ENCODE measurements at regions not wholly inside any gene's neighbourhood (a gene's known extent, or its start where the extent isn't known, plus 50 kb on each side); places are given as distances from the start of the nearest gene placed in this dataset.
A peak's percentile ranks its signal among the peaks of the same experiment; 100 is the strongest.
"Not testable (repeated sequence)": the region's sequence is repeated elsewhere in the genome, so short reads cannot be mapped to it uniquely, and the experiment has no call there.

DNA sequence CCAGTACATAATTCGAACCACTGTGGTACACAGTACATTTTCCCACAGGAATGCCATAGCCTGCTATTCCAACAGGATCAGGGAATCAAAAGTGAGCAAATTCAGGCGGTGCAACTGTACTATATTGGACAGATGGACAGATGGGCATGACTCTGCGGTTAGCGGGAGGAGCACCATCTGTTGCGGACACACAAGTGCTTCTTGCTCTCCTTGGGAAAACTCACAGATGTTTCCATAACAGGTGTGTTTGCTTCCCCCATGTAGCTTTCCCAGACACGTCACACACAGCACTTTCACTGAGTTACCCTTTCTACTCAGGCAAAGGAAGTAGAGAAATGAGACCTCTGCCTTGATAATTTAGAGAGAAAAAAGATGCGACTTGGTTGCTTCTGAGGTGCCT lies 325.1 kb upstream of the THBS1 start:
- Mint-ChIP-seq H3K27ac (no peak overlapping the region), H3K36me3 (ENCODE audit: low read depth) (no peaks in the 10 kb centered on the region), H3K27me3 (peaks cover 21% of the 10 kb centered on the region), H3K4me1 (peaks cover 1% of the 10 kb centered on the region), H3K4me3 (no peak overlapping the region)
- H3K9me3 ChIP-seq (ENCODE audit: control insufficient read depth, low read length, poor library complexity, severe bottlenecking) = no peaks in the 10 kb centered on the region
- no peak for DNase-seq
- ATAC-seq = no peak

DNA sequence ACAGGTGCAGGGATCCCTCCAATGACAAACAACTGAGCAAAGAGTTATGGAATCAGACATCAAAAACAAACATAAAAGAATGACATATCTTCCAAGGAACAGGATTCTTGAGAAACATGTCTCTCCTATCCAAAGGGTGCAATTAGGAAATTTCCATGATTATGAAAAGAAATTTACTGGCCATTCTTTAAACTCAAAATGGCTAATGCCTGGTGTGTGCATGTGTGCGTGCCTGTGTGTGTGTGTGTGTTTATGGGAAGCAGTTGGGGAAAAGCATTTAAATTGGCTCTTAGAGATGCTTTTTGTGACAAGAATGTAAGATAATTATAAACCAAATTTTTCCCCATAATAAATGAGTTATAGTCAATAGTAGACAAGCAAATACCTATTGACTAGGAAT lies 320.5 kb upstream of the THBS1 start:
- no peak overlapping the region for H3K4me3 Mint-ChIP-seq
- H3K9me3 ChIP-seq (ENCODE audit: control insufficient read depth, low read length, poor library complexity, severe bottlenecking) = no peaks in the 10 kb centered on the region
- no peak overlapping the region for H3K27ac Mint-ChIP-seq
- DNase-seq (no peak), ATAC-seq (no peak)
- H3K27me3 Mint-ChIP-seq = peaks cover 23% of the 10 kb centered on the region
- H3K4me1 Mint-ChIP-seq = peaks cover 24% of the 10 kb centered on the region
- no peaks in the 10 kb centered on the region for H3K36me3 Mint-ChIP-seq (ENCODE audit: low read depth)

DNA sequence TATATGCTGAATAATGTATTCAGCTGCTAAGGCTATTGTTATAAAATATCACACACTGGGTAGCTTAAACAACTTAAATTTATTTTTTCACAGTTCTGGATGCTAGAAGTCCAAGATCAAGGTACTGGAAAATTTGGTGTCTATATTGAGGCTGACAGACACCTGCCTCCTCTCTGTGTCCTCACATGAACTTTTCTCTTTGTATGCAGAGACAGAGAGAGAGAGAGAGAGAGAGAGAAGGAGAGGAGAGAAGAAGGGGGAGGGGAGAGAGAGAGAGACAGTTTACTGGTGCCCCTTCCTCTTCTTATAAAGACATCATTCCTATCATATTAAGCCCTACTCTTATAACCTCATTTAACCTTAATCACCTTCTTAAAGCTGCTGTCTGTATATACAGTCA lies 320.1 kb upstream of the THBS1 start:
- no peak overlapping the region for H3K27ac Mint-ChIP-seq
- ATAC-seq (no peak), DNase-seq (no peak)
- H3K9me3 ChIP-seq (ENCODE audit: control insufficient read depth, low read length, poor library complexity, severe bottlenecking) = no peaks in the 10 kb centered on the region
- H3K36me3 Mint-ChIP-seq (ENCODE audit: low read depth) = no peaks in the 10 kb centered on the region
- no peak overlapping the region for H3K4me3 Mint-ChIP-seq
- peaks cover 24% of the 10 kb centered on the region for H3K4me1 Mint-ChIP-seq
- H3K27me3 Mint-ChIP-seq = peaks cover 19% of the 10 kb centered on the region

DNA sequence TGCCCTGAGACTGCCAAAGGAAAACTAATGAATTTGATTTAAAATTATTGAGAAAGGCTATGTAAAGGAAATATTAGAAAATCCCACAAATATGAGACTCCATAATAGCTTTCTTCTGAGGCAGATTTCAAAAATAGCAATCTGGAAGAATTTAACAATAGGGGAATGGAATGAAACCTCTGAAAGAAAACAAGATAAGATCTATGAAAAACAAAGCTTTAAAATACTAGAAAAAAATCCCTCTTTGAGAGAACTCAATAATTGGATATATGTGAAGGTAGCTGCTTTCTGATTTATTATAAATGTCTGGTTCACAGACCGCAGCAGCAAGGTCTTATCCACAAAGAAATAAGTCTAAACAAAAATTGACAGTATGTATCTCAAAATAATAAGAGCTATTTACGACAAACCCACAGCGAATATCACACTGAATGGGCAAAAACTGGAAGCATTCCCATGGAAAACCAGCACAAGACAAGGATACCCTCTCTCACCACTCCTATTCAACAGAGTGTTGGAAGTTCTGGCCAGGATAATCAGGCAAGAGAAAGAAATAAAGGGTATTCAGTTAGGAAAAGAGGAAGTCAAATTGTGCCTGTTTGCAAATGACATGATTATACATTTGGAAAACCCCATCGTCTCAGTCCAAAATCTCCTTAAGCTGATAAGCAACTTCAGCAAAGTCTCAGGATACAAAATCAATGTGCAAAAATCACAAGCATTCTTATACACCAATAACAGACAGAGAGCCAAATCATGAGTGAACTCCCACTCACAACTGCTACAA lies 319.3 kb upstream of the THBS1 start:
- H3K4me1 Mint-ChIP-seq = peaks cover 24% of the 10 kb centered on the region
- H3K9me3 ChIP-seq (ENCODE audit: control insufficient read depth, low read length, poor library complexity, severe bottlenecking); DNase-seq; H3K36me3 Mint-ChIP-seq (ENCODE audit: low read depth); ATAC-seq: not testable (repeated sequence)
- peak overlapping the region; percentile 14 for H3K27ac Mint-ChIP-seq
- peaks cover 18% of the 10 kb centered on the region for H3K27me3 Mint-ChIP-seq
- H3K4me3 Mint-ChIP-seq = peak overlapping the region; percentile 25

DNA sequence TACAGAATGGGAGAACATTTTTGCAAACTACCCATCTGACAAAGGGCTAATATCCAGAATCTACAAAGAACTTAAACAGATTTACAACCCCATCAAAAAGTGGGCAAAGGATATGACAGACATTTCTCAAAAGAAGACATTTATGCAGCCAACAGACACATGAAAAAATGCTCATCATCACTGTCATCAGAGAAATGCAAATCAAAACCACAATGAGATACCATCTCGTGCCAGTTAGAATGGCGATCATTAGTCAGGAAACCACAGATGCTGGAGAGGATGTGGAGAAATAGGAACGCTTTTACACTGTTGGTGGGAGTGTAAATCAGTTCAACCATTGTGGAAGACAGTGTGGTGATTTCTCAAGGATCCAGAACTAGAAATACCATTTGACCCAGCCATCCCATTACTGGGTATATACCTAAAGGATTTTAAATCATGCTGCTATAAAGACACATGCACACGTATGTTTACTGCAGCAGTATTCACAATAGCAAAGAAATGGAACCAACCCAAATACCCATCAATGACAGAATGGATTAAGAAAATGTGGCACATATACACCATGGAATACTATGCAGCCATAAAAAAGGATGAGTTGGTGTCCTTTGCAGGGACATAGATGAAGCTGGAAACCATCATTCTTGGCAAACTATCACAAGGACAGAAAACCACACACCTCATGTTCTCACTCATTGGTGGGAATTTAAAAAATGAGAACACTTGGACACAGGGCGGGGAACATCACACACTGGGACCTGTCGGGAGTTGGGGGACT lies 317.7 kb upstream of the THBS1 start:
- DNase-seq; ATAC-seq; H3K4me3 Mint-ChIP-seq; H3K9me3 ChIP-seq (ENCODE audit: control insufficient read depth, low read length, poor library complexity, severe bottlenecking); H3K36me3 Mint-ChIP-seq (ENCODE audit: low read depth): not testable (repeated sequence)
- Mint-ChIP-seq H3K4me1 (peaks cover 24% of the 10 kb centered on the region), H3K27ac (peak overlapping the region; percentile 6), H3K27me3 (peaks cover 12% of the 10 kb centered on the region)

DNA sequence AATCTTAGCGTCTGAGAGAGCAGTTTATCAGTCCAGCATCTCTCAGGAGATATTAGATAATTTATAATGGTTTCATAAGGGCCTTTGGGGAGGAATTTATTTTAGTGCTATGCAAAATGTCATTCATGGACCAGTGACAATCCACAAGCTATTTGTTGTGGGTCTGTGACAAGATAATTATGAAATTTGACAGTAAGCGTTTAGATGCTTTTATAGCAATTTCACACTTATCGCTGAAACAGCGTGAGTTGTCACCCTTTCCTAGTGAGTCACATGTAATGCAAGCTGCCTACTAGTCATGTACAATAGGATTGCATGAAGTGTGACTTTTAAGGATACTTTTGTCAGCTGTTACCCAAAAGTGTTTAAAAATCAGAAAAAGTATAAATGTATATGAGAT lies 315.6 kb upstream of the THBS1 start:
- H3K4me3 Mint-ChIP-seq = no peak overlapping the region
- H3K36me3 Mint-ChIP-seq (ENCODE audit: low read depth) = no peaks in the 10 kb centered on the region
- DNase-seq (no peak), ATAC-seq (no peak)
- H3K4me1 Mint-ChIP-seq = peaks cover 24% of the 10 kb centered on the region
- H3K27me3 Mint-ChIP-seq = peaks cover 12% of the 10 kb centered on the region
- no peak overlapping the region for H3K27ac Mint-ChIP-seq
- H3K9me3 ChIP-seq (ENCODE audit: control insufficient read depth, low read length, poor library complexity, severe bottlenecking) = no peaks in the 10 kb centered on the region

DNA sequence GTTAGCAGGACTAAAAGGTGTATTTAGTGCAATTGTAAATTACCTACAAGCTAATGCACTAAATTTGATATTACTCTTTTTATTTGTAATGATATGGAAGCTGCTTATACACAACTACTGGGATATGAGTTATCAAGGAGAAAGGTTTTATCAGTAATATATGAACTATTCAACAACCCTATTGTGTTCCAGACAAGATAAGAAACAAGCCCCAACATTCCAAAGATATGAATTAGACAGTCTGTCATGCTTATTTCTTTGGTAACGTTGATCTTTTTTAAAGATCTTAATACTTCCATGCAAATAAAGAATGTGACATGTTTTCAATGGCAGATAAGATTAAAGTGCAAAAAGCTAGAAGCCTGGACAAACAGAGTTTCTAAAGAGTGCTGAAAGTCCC lies 314.0 kb upstream of the THBS1 start:
- DNase-seq (no peak), ATAC-seq (no peak)
- peaks cover 11% of the 10 kb centered on the region for H3K27me3 Mint-ChIP-seq
- H3K4me3 Mint-ChIP-seq = no peak overlapping the region
- no peak overlapping the region for H3K27ac Mint-ChIP-seq
- no peaks in the 10 kb centered on the region for H3K36me3 Mint-ChIP-seq (ENCODE audit: low read depth)
- peaks cover 16% of the 10 kb centered on the region for H3K4me1 Mint-ChIP-seq
- no peaks in the 10 kb centered on the region for H3K9me3 ChIP-seq (ENCODE audit: control insufficient read depth, low read length, poor library complexity, severe bottlenecking)

DNA sequence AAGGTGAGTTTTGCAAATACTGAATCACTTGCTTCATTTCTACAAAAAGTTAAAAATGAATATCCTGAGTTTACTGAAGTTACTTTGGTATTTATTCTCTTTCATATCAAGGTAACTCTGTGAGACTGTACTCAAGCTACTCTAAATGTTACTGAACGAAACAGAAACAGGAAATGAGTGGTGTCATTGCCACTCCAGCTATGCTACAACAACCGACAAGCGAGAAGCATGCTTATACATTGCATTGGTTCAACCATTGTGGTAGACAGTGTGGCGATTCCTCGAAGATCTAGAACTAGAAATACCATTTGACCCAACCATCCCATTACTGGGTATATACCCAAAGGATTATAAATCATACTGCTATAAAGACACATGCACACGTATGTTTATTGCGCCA lies 313.2 kb upstream of the THBS1 start:
- Mint-ChIP-seq H3K4me3 (no peak overlapping the region), H3K36me3 (ENCODE audit: low read depth) (no peaks in the 10 kb centered on the region), H3K4me1 (peaks cover 8% of the 10 kb centered on the region), H3K27ac (no peak overlapping the region), H3K27me3 (peaks cover 16% of the 10 kb centered on the region)
- ATAC-seq (no peak), DNase-seq (no peak)
- H3K9me3 ChIP-seq (ENCODE audit: control insufficient read depth, low read length, poor library complexity, severe bottlenecking) = no peaks in the 10 kb centered on the region

DNA sequence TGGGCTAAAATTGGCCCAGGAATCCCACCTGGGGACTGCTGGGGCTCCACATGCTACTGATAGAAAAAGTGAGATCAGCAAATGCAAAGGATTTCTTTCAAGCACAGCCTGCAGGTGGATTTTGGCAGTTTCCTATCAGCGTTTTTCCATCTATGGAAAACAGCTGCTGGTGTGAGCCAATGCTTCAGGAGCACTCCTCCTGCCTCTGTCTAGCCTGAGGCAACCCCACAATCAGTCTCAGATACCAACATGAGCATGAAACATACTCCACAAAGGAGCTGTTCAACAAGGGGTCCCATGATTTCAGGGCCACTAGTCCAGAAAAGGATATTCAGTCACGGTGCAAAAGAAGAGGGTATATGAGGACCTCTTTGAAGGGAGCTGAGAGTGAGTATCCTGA lies 311.5 kb upstream of the THBS1 start:
- H3K9me3 ChIP-seq (ENCODE audit: control insufficient read depth, low read length, poor library complexity, severe bottlenecking) = no peaks in the 10 kb centered on the region
- H3K27me3 Mint-ChIP-seq = peaks cover 24% of the 10 kb centered on the region
- no peaks in the 10 kb centered on the region for H3K4me1 Mint-ChIP-seq
- ATAC-seq = no peak
- no peak for DNase-seq
- no peak overlapping the region for H3K4me3 Mint-ChIP-seq
- no peak overlapping the region for H3K27ac Mint-ChIP-seq
- no peaks in the 10 kb centered on the region for H3K36me3 Mint-ChIP-seq (ENCODE audit: low read depth)

DNA sequence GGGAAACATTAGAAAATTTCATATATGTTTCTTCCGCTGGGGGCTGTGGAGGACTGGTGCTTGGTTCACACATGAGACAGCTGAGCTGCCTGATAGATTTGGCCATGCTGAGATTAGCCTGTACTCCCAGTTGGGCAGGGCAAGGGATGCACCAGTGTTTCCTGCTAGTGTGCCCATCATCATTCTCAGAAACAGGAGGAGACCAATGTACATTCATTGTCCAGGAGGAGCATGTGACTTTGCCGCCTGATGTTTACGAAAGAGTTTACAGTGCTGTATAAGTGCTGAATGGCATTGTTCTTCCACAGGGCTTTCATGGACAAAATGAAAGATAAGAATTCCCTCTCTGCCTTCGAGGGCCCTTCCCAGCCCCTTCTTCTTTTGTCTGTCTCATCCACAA lies 311.1 kb upstream of the THBS1 start:
- Mint-ChIP-seq H3K36me3 (ENCODE audit: low read depth) (no peaks in the 10 kb centered on the region), H3K27ac (no peak overlapping the region), H3K4me1 (no peaks in the 10 kb centered on the region), H3K27me3 (peaks cover 27% of the 10 kb centered on the region), H3K4me3 (no peak overlapping the region)
- no peaks in the 10 kb centered on the region for H3K9me3 ChIP-seq (ENCODE audit: control insufficient read depth, low read length, poor library complexity, severe bottlenecking)
- no peak for ATAC-seq
- DNase-seq = no peak

DNA sequence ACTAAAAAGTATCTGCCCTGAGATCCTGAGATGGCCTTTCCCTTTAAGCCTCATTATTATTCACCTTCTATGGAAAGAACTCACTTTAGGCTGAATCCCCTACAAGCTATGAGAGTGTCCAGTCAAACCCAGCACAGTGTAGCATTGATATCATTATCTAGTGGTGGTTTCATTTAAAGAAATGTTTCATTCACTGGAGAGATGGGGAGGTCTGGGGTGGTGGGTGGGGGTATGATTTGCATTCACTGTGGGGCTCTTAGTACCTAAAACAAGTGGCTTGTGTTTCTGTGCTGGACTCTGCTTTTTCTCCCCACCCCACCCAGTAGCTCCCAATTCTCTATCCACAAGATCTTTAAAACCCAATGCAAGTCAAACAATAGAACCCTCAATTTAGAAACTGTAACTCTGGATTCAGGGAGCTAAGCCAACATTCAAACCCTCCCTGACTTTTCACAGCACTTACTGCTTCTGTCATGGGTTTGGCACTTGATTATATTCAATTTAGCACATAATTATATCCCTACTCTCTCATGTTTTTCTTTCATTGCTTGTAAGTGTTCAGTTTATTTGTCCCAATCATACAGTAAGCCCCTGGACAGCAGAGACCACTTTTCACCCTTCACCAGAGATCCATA lies 310.5 kb upstream of the THBS1 start:
- no peak overlapping the region for H3K27ac Mint-ChIP-seq
- DNase-seq (no peak), ATAC-seq (no peak)
- H3K36me3 Mint-ChIP-seq (ENCODE audit: low read depth) = no peaks in the 10 kb centered on the region
- H3K4me1 Mint-ChIP-seq = no peaks in the 10 kb centered on the region
- H3K4me3 Mint-ChIP-seq = no peak overlapping the region
- peaks cover 31% of the 10 kb centered on the region for H3K27me3 Mint-ChIP-seq
- H3K9me3 ChIP-seq (ENCODE audit: control insufficient read depth, low read length, poor library complexity, severe bottlenecking) = no peaks in the 10 kb centered on the region

DNA sequence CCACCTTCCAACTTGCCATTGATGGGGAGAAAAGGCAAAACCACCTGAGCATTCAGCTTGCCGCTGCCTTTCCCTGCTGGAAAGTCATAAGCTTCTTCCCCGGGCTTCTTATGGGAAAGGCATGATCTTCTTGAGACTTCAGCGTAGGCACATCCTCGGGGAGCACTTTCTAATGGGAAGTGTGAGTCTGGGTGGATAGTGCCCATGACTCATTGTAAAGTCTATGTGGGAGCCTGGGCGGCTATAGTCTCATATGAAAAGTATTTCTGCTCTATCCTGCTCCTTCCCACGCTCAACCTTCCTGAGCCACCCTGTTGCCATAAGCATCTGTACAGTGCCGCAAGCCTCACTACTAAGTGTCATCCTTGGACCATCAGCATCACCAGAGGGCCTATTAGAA lies 309.9 kb upstream of the THBS1 start:
- H3K4me3 Mint-ChIP-seq = no peak overlapping the region
- H3K36me3 Mint-ChIP-seq (ENCODE audit: low read depth) = no peaks in the 10 kb centered on the region
- ATAC-seq (no peak), DNase-seq (no peak)
- no peaks in the 10 kb centered on the region for H3K9me3 ChIP-seq (ENCODE audit: control insufficient read depth, low read length, poor library complexity, severe bottlenecking)
- peaks cover 32% of the 10 kb centered on the region for H3K27me3 Mint-ChIP-seq
- H3K27ac Mint-ChIP-seq = no peak overlapping the region
- no peaks in the 10 kb centered on the region for H3K4me1 Mint-ChIP-seq

DNA sequence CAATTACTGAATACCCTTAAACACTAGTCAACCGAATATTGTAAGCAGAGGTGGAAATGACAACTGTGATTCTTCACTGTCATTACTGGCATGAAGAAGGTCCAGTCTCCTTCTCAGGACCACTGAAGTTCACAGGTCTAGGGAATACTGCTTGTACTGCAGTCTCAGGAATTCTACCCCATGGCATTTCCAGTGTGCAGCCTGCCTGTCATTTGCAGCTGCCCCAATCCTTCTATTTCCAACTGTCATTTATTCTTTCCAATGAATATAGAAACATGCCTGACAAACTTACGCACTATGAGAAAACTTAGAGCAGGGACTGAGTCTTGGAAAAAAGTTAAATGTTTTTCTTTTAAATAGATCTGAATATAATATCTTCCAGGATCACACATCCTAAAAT lies 308.0 kb upstream of the THBS1 start:
- DNase-seq = no peak
- no peak for ATAC-seq
- H3K27ac Mint-ChIP-seq = no peak overlapping the region
- H3K27me3 Mint-ChIP-seq = peaks cover 38% of the 10 kb centered on the region
- H3K36me3 Mint-ChIP-seq (ENCODE audit: low read depth) = no peaks in the 10 kb centered on the region
- H3K9me3 ChIP-seq (ENCODE audit: control insufficient read depth, low read length, poor library complexity, severe bottlenecking) = no peaks in the 10 kb centered on the region
- no peaks in the 10 kb centered on the region for H3K4me1 Mint-ChIP-seq
- H3K4me3 Mint-ChIP-seq = no peak overlapping the region
